Lung (tissue), 11 donors: ENCODE measurements at regions not wholly inside any gene's neighbourhood (a gene's known extent, or its start where the extent isn't known, plus 50 kb on each side); places are given as distances from the start of the nearest gene placed in this dataset.

ENCODE experiments used
- ATAC-seq: fragments of 200-7000 bp; cut with Tn5 transposase; one replicate; pipeline ENCODE4 v1.9.1; 2020; ENCODE audit warnings: moderate number of reproducible peaks; ENCODE audit not compliant: insufficient read depth, low FRiP score
- DNase-seq, 3 donors: peaks; one replicate each; pipeline ENCODE4 v3.0.0-alpha.2; 2013 to 2017
- H3K27ac ChIP-seq, 2 donors: one replicate each; pipeline ENCODE4 v1.5.1; 2013; ENCODE audit warnings: mild to moderate bottlenecking in 2 of 2, moderate library complexity in 2 of 2, control low read depth in 1 of 2, inconsistent platforms in 1 of 2, low read depth in 1 of 2, low read length in 1 of 2
- H3K27me3 ChIP-seq, 3 donors: one replicate each; pipeline ENCODE4 v1.5.1; 2013; ENCODE audit warnings: low read length in 2 of 3; ENCODE audit not compliant: control insufficient read depth in 3 of 3, insufficient read depth in 3 of 3
- H3K36me3 ChIP-seq, 4 donors: one replicate each; pipeline ENCODE4 v1.5.1; 2013; ENCODE audit warnings: low read length in 4 of 4, mild to moderate bottlenecking in 1 of 4, moderate library complexity in 1 of 4; ENCODE audit not compliant: control insufficient read depth in 4 of 4, insufficient read depth in 4 of 4
- H3K4me1 ChIP-seq, 5 donors: one replicate each; pipeline ENCODE4 v1.5.1; 2013; ENCODE audit warnings: low read length in 5 of 5, mild to moderate bottlenecking in 2 of 5, moderate library complexity in 1 of 5; ENCODE audit not compliant: control insufficient read depth in 5 of 5, insufficient read depth in 5 of 5
- H3K4me3 ChIP-seq: one replicate; pipeline ENCODE4 v1.5.1; 2013; ENCODE audit warnings: mild to moderate bottlenecking, control low read depth, moderate library complexity
- H3K9ac ChIP-seq, 2 donors: one replicate each; pipeline ENCODE4 v1.5.1; 2013; ENCODE audit warnings: low read length in 2 of 2, control low read depth in 1 of 2; ENCODE audit not compliant: insufficient read depth in 1 of 2
- H3K9me3 ChIP-seq, 4 donors: one replicate each; pipeline ENCODE4 v1.5.1; 2013; ENCODE audit warnings: low read length in 3 of 4, mild to moderate bottlenecking in 1 of 4, moderate library complexity in 1 of 4; ENCODE audit not compliant: control insufficient read depth in 4 of 4, insufficient read depth in 3 of 4
- CTCF ChIP-seq: IDR thresholded peaks from 2 replicates; pipeline ENCODE4 v1.5.1; 2012; ENCODE audit warnings: mild to moderate bottlenecking; ENCODE audit errors: control extremely low read depth, extremely low read depth
- WGBS, 2 donors: extraction: QIAGEN DNeasy Blood & Tissue Kit; methylation state at CpG; one replicate each; pipeline ENCODE4 v1.1.7; 2013; 5-methylcytosine and 5-hydroxymethylcytosine counted together
- donor health status: control.
- donor health status: control.
- donor health status: Bipolar disorder and iron deficiency.
- donor health status: healthy.
- donor health status: DM: yes; HTN: yes; CAD: no.

DNA sequence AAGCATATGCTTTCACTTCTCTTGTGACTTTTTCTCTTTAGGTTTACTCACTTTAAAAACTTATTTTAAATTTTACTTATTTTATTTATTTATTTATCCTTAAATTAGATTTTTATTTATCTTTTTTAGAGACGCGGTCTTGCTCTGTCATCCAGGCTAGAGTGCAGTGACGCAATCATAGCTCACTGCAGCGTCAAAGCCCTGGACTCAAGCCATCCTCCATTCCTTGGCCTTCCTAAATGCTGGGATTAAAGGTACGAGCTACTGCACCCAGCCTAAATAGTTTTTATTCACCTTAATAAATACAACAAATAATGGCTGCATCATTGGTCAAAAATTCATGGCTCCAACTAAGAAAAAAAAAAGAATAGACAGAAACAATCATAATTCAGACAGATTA lies 415.7 kb upstream of the FIGN start:
- 49 to 57% methylated on average over 5 of the region's 5 CpGs for WGBS, 2 donors
- DNase-seq (peak in 1 of 3 donors; percentile 19), ATAC-seq (no peak)
- no peak for TF ChIP-seq CTCF
- Histone ChIP-seq H3K27me3 (no peaks in the 10 kb centered on the region), H3K9ac (no peak overlapping the region), H3K4me1 (no peaks in the 10 kb centered on the region), H3K9me3 (no peaks in the 10 kb centered on the region), H3K4me3 (no peak overlapping the region), H3K27ac (no peak overlapping the region), H3K36me3 (no peaks in the 10 kb centered on the region)

- Histone ChIP-seq H3K4me3 (no peak overlapping the region), H3K4me1 (no peaks in the 10 kb centered on the region), H3K27me3 (no peaks in the 10 kb centered on the region), H3K27ac (no peak overlapping the region), H3K9me3 (no peaks in the 10 kb centered on the region), H3K9ac (no peak overlapping the region), H3K36me3 (no peaks in the 10 kb centered on the region)
- DNase-seq (peak in 1 of 3 donors; percentile 6), ATAC-seq (no peak)
- TF ChIP-seq CTCF = no peak
These were observed 414.8 kb upstream of the FIGN start for GRCh38 chr2:164150604-164151003.

DNA sequence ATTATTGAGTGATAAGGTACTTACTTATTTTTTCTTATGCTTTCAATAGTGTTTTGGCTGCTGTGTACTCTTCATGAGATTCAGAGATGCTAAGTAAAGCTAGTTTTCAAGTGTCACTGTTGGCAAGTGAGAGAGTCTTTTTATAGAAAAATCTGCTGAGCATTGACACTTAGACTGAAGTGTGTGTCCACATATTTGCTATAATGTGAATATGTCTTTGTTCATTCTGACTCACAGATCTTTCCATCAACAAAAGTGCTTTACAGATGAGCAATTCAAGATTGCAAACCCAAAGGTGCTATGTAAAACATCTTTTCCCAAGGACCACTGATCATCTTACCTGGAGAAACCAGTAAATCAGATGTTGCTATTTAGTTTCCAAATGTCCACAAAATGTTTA lies 410.6 kb upstream of the FIGN start:
- H3K4me1 ChIP-seq = no peaks in the 10 kb centered on the region
- H3K9ac ChIP-seq = no peak overlapping the region
- no peaks in the 10 kb centered on the region for H3K27me3 ChIP-seq
- H3K36me3 ChIP-seq = no peaks in the 10 kb centered on the region
- no peaks in the 10 kb centered on the region for H3K9me3 ChIP-seq
- H3K4me3 ChIP-seq = no peak overlapping the region
- ATAC-seq (no peak), DNase-seq (no peak)
- TF ChIP-seq CTCF = no peak
- H3K27ac ChIP-seq = no peak overlapping the region
